DND-41 (cell line): ENCODE measurements at regions not wholly inside any gene's neighbourhood (a gene's known extent, or its start where the extent isn't known, plus 50 kb on each side); places are given as distances from the start of the nearest gene placed in this dataset.

ENCODE experiments used
- ATAC-seq: fragments of 200-7000 bp; cut with Tn5 transposase; 3 replicates; pipeline ENCODE4 v1.9.1; 2021; ENCODE audit warnings: low read depth; ENCODE audit not compliant: insufficient read depth
- DNase-seq: peaks from one replicate; pipeline ENCODE4 v3.0.0-alpha.2; 2020
- H2AFZ ChIP-seq: 2 replicates; pipeline ENCODE4 v1.6.0; 2012; ENCODE audit warnings: low read depth, low read length
- H3K27ac ChIP-seq: 2 replicates; pipeline ENCODE4 v1.5.1; 2012; ENCODE audit warnings: low read length, inconsistent platforms
- H3K27me3 ChIP-seq: fragments of 200-600 bp; sonication (generic); 2 replicates; pipeline ENCODE4 v1.6.0; 2012; ENCODE audit warnings: low read length, mild to moderate bottlenecking, inconsistent platforms; ENCODE audit not compliant: insufficient read depth, poor library complexity
- H3K36me3 ChIP-seq: 2 replicates; pipeline ENCODE4 v1.5.1; 2012; ENCODE audit warnings: low read length, inconsistent platforms; ENCODE audit not compliant: insufficient read depth
- H3K4me1 ChIP-seq: 2 replicates; pipeline ENCODE4 v1.5.1; 2012; ENCODE audit warnings: mild to moderate bottlenecking, low read length; ENCODE audit not compliant: insufficient read depth
- H3K4me2 ChIP-seq: 2 replicates; pipeline ENCODE4 v1.6.0; 2012; ENCODE audit warnings: mild to moderate bottlenecking, moderate library complexity, low read length, inconsistent platforms; ENCODE audit not compliant: insufficient read depth
- H3K4me3 ChIP-seq, 2 experiments: fragments of 200-600 bp in 1 of 2; shearing (Covaris generic) in 1 of 2; 2 replicates each; pipeline ENCODE4 v1.5.1; 2012 to 2016; ENCODE audit warnings: inconsistent platforms in 2 of 2, low read length in 2 of 2, mild to moderate bottlenecking in 2 of 2, low read depth in 1 of 2, moderate library complexity in 1 of 2
- H3K79me2 ChIP-seq: 2 replicates; pipeline ENCODE4 v1.6.0; 2012; ENCODE audit warnings: low read length, inconsistent platforms; ENCODE audit not compliant: insufficient read depth
- H3K9ac ChIP-seq: 2 replicates; pipeline ENCODE4 v1.6.0; 2012; ENCODE audit warnings: low read depth, mild to moderate bottlenecking, inconsistent platforms, low read length, moderate library complexity
- H3K9me3 ChIP-seq: 2 replicates; pipeline ENCODE4 v1.5.1; 2012; ENCODE audit warnings: low read length, moderate library complexity, mild to moderate bottlenecking, inconsistent platforms; ENCODE audit not compliant: insufficient read depth, severe bottlenecking
- H4K20me1 ChIP-seq: 2 replicates; pipeline ENCODE4 v1.6.0; 2012; ENCODE audit warnings: low read length; ENCODE audit not compliant: insufficient read depth
- CTCF ChIP-seq: IDR thresholded peaks from 2 replicates; pipeline ENCODE4 v1.5.1; 2012; ENCODE audit warnings: borderline replicate concordance, low read length, moderate library complexity, mild to moderate bottlenecking; ENCODE audit not compliant: poor library complexity, severe bottlenecking; ENCODE audit errors: extremely low read depth
- EZH2 ChIP-seq: IDR thresholded peaks from 3 replicates; pipeline ENCODE4 v1.6.1; 2012; ENCODE audit warnings: borderline replicate concordance, low read depth, mild to moderate bottlenecking, moderate library complexity, low read length, inconsistent platforms; ENCODE audit not compliant: severe bottlenecking

GRCh38 chr2:143934626-143935481 lies 585.1 kb downstream of the ZEB2 start:
- no peaks in the 10 kb centered on the region for H3K9me3 ChIP-seq
- ATAC-seq: no peak
- no peak overlapping the region for H2AFZ ChIP-seq
- H3K79me2 ChIP-seq: no peaks in the 10 kb centered on the region
- no peaks in the 10 kb centered on the region for H4K20me1 ChIP-seq
- H3K4me1 ChIP-seq: no peaks in the 10 kb centered on the region
- no peaks in the 10 kb centered on the region for H3K27me3 ChIP-seq
- no peak for TF ChIP-seq EZH2
- TF ChIP-seq CTCF: no peak
- H3K27ac ChIP-seq: no peak overlapping the region
- H3K4me2 ChIP-seq: no peak overlapping the region
- no peak for DNase-seq
- H3K4me3 ChIP-seq: no peak overlapping the region
- H3K36me3 ChIP-seq: no peaks in the 10 kb centered on the region
- H3K9ac ChIP-seq: no peak overlapping the region

- Histone ChIP-seq H3K9ac (no peak overlapping the region), H2AFZ (no peak overlapping the region), H3K9me3 (no peaks in the 10 kb centered on the region), H3K4me3 (no peak overlapping the region), H4K20me1 (no peaks in the 10 kb centered on the region), H3K27me3 (no peaks in the 10 kb centered on the region), H3K36me3 (no peaks in the 10 kb centered on the region), H3K27ac (no peak overlapping the region), H3K4me2 (no peak overlapping the region), H3K4me1 (no peaks in the 10 kb centered on the region), H3K79me2 (no peaks in the 10 kb centered on the region)
- ATAC-seq (no peak), DNase-seq (no peak)
- TF ChIP-seq CTCF (no peak), EZH2 (no peak)
Measured at GRCh38 chr2:143933946-143934569, 585.9 kb downstream of the ZEB2 start.

GRCh38 chr2:143930891-143931290 lies 589.0 kb downstream of the ZEB2 start:
- DNase-seq: no peak
- Histone ChIP-seq H3K27ac (no peak overlapping the region), H3K4me1 (no peaks in the 10 kb centered on the region), H3K4me2 (no peak overlapping the region), H4K20me1 (no peaks in the 10 kb centered on the region), H3K79me2 (no peaks in the 10 kb centered on the region), H3K27me3 (no peaks in the 10 kb centered on the region), H3K36me3 (no peaks in the 10 kb centered on the region), H3K9ac (no peak overlapping the region), H3K9me3 (no peaks in the 10 kb centered on the region), H2AFZ (no peak overlapping the region), H3K4me3 (no peak overlapping the region)
- TF ChIP-seq EZH2 (no peak), CTCF (no peak)
- no peak for ATAC-seq
